Loucy (cell line): ENCODE measurements at regions not wholly inside any gene's neighbourhood (a gene's known extent, or its start where the extent isn't known, plus 50 kb on each side); places are given as distances from the start of the nearest gene placed in this dataset.
"Not testable (repeated sequence)": the region's sequence is repeated elsewhere in the genome, so short reads cannot be mapped to it uniquely, and the experiment has no call there.

Experiments
- H2AFZ ChIP-seq: fragments of 200-600 bp; sonication (generic); 2 replicates; pipeline ENCODE4 v1.6.0; 2016; ENCODE audit warnings: antibody characterized with exemption, mild to moderate bottlenecking, low read length, moderate library complexity
- H3F3A ChIP-seq: fragments of 200-600 bp; 2 replicates; pipeline ENCODE4 v1.6.0; 2016; ENCODE audit warnings: antibody characterized with exemption, low read depth, mild to moderate bottlenecking
- H3K27me3 ChIP-seq: fragments of 200-600 bp; sonication (generic); 2 replicates; pipeline ENCODE4 v1.6.1; 2014; ENCODE audit warnings: low read length, mild to moderate bottlenecking; ENCODE audit not compliant: insufficient read depth, poor library complexity, severe bottlenecking
- H3K36me3 ChIP-seq: fragments of 200-600 bp; sonication (generic); 2 replicates; pipeline ENCODE4 v1.6.1; 2016; ENCODE audit warnings: low read length; ENCODE audit not compliant: insufficient read depth
- H3K4me1 ChIP-seq: fragments of 200-600 bp; sonication (generic); 2 replicates; pipeline ENCODE4 v1.5.1; 2014; ENCODE audit warnings: low read length, mild to moderate bottlenecking; ENCODE audit not compliant: insufficient read depth, poor library complexity, severe bottlenecking
- H3K4me2 ChIP-seq: fragments of 200-600 bp; sonication (generic); 2 replicates; pipeline ENCODE4 v1.6.0; 2014; ENCODE audit warnings: antibody characterized with exemption, low read length, low read depth, mild to moderate bottlenecking; ENCODE audit not compliant: poor library complexity, severe bottlenecking
- H3K4me3 ChIP-seq: fragments of 200-600 bp; sonication (generic); 2 replicates; pipeline ENCODE4 v1.5.1; 2014; ENCODE audit warnings: low read length, mild to moderate bottlenecking, mixed read lengths; ENCODE audit not compliant: poor library complexity, severe bottlenecking
- H3K79me2 ChIP-seq: fragments of 200-600 bp; sonication (generic); 2 replicates; pipeline ENCODE4 v1.6.1; 2014; ENCODE audit warnings: low read length; ENCODE audit not compliant: insufficient read depth
- H3K9ac ChIP-seq: fragments of 200-600 bp; sonication (generic); 2 replicates; pipeline ENCODE4 v1.6.0; 2014; ENCODE audit warnings: mild to moderate bottlenecking, low read depth, low read length, moderate library complexity; ENCODE audit not compliant: poor library complexity, severe bottlenecking
- H3K9me2 ChIP-seq: fragments of 200-600 bp; sonication (generic); replicated peaks from 2 replicates; pipeline ENCODE4 v1.6.1; 2016; ENCODE audit warnings: low read depth, low read length, mixed read lengths
- H3K9me3 ChIP-seq: fragments of 200-600 bp; sonication (generic); 2 replicates; pipeline ENCODE4 v1.6.1; 2014; ENCODE audit warnings: mild to moderate bottlenecking, antibody characterized with exemption, low read length, low read depth; ENCODE audit not compliant: insufficient read depth
- H4K20me1 ChIP-seq: fragments of 200-600 bp; sonication (generic); 2 replicates; pipeline ENCODE4 v1.6.0; 2014; ENCODE audit warnings: antibody characterized with exemption, low read length, mild to moderate bottlenecking; ENCODE audit not compliant: insufficient read depth, poor library complexity, severe bottlenecking
- EZH2phosphoT487 ChIP-seq: fragments of 200-600 bp; IDR thresholded peaks from 2 replicates; pipeline ENCODE4 v1.6.1; 2018; ENCODE audit warnings: antibody characterized with exemption, mild to moderate bottlenecking, moderate library complexity, borderline replicate concordance
- TF ChIP-seq, protein P1 (sequence below): fragments of 200-600 bp; sonication (generic); conservative IDR thresholded peaks from 2 replicates; pipeline ENCODE4 v1.5.1; 2014; ENCODE audit warnings: mild to moderate bottlenecking, antibody characterized with exemption, low read length

DNA sequence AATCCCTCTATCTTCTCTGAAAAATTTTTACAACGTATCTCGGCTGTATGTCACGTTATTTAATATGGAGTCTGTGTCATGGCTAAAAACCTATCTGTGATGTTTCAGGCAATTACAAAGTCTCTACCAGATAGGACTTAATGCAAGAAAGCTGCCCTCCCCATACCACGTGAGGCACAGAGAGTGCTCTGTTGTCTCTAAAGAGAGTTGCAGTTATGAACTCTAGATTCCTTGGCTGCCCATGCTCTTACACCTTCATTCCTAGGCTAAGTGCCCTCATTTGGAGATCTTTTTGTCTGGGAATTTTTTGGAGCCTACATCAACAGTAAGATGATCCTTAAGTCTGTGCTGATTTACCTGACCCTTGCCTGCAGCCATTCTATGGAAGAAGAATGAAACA, 935.9 kb downstream of the C4orf33 start:
- Histone ChIP-seq H3K9ac (no peak overlapping the region), H3F3A (no peaks in the 10 kb centered on the region), H3K4me2 (no peak overlapping the region), H3K9me3 (no peaks in the 10 kb centered on the region), H3K9me2 (no peaks in the 10 kb centered on the region), H4K20me1 (no peaks in the 10 kb centered on the region), H3K27me3 (no peaks in the 10 kb centered on the region), H3K36me3 (no peaks in the 10 kb centered on the region), H3K4me1 (no peaks in the 10 kb centered on the region), H2AFZ (no peak overlapping the region), H3K79me2 (no peaks in the 10 kb centered on the region), H3K4me3 (no peak overlapping the region)
- TF ChIP-seq EZH2phosphoT487: no peak
- TF ChIP-seq, protein P1, sequence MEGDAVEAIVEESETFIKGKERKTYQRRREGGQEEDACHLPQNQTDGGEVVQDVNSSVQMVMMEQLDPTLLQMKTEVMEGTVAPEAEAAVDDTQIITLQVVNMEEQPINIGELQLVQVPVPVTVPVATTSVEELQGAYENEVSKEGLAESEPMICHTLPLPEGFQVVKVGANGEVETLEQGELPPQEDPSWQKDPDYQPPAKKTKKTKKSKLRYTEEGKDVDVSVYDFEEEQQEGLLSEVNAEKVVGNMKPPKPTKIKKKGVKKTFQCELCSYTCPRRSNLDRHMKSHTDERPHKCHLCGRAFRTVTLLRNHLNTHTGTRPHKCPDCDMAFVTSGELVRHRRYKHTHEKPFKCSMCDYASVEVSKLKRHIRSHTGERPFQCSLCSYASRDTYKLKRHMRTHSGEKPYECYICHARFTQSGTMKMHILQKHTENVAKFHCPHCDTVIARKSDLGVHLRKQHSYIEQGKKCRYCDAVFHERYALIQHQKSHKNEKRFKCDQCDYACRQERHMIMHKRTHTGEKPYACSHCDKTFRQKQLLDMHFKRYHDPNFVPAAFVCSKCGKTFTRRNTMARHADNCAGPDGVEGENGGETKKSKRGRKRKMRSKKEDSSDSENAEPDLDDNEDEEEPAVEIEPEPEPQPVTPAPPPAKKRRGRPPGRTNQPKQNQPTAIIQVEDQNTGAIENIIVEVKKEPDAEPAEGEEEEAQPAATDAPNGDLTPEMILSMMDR: no peak

DNA sequence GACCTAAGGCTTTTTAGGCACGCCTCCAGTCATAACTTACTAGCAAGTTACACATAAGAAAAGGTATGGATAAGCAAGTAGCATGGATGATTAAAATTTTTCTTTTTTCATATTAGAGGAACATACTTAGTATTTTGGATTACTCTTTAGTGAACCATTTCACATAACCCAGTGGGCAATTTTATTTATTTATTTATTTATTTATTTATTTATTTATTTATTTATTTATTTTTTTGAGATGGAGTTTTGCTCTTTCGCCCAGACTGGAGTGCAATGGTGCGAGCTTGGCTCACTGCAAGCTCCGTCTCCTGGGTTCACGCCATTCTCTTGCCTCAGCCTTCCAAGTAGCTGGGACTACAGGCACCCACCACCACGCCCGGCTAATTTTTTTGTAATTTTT, 937.7 kb downstream of the C4orf33 start:
- not testable (repeated sequence) for H3K4me1 ChIP-seq, H3K9me3 ChIP-seq, H4K20me1 ChIP-seq, H3F3A ChIP-seq, H3K4me3 ChIP-seq, H3K36me3 ChIP-seq, H3K9ac ChIP-seq, H3K4me2 ChIP-seq, H3K27me3 ChIP-seq, H3K9me2 ChIP-seq, H2AFZ ChIP-seq, H3K79me2 ChIP-seq

DNA sequence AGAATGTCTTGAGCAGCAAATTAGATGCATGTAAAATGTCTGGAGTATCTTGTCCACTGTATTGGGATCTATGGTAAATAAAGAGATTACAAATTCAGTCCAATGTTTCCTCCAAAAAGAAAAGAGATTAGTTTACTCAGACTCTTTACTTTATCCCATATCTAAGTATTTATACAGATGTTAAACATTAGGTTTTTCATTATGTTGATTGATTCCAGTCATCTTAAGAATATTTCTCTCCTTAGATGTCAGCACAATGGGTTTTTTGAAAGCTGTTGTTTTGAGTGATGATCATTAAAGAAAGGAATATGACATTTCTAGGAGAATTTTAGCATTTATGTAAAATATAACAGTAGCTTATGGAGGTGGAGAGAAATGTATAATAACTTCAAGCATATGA, 938.9 kb downstream of the C4orf33 start:
- no peak overlapping the region for H2AFZ ChIP-seq
- no peaks in the 10 kb centered on the region for H3K4me1 ChIP-seq
- no peaks in the 10 kb centered on the region for H3K36me3 ChIP-seq
- H3K4me2 ChIP-seq: no peak overlapping the region
- H3K4me3 ChIP-seq: no peak overlapping the region
- H3K27me3 ChIP-seq: no peaks in the 10 kb centered on the region
- H4K20me1 ChIP-seq: no peaks in the 10 kb centered on the region
- H3K9me3 ChIP-seq: no peaks in the 10 kb centered on the region
- no peak for TF ChIP-seq EZH2phosphoT487
- TF ChIP-seq, protein P1: no peak
- H3K79me2 ChIP-seq: no peaks in the 10 kb centered on the region
- H3F3A ChIP-seq: no peaks in the 10 kb centered on the region
- H3K9ac ChIP-seq: no peak overlapping the region
- H3K9me2 ChIP-seq: no peaks in the 10 kb centered on the region

DNA sequence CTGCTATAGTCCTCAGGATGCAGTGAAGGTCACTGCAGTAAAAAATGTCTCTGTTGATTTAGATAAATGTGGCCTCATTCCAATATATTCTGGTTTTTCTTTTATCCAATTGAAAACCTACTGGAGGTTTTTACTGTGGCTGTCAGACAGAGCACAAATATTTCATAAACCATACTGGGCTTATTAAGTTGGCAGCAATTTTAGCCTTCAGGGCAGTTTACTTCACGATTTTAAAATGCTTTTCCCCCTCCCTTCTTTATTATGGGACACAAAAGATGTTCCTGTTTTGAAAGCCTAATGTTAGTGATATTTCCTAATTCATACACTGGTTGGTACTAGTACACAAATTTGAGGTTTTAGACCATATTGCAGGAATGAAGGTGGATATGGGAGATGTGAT, 939.4 kb downstream of the C4orf33 start:
- no peak for TF ChIP-seq EZH2phosphoT487
- TF ChIP-seq, protein P1: no peak
- H2AFZ ChIP-seq: no peak overlapping the region
- no peaks in the 10 kb centered on the region for H3K4me1 ChIP-seq
- no peaks in the 10 kb centered on the region for H3K9me3 ChIP-seq
- H3K4me3 ChIP-seq: no peak overlapping the region
- H3K27me3 ChIP-seq: no peaks in the 10 kb centered on the region
- no peaks in the 10 kb centered on the region for H3F3A ChIP-seq
- H4K20me1 ChIP-seq: no peaks in the 10 kb centered on the region
- no peaks in the 10 kb centered on the region for H3K9me2 ChIP-seq
- H3K9ac ChIP-seq: no peak overlapping the region
- H3K79me2 ChIP-seq: no peaks in the 10 kb centered on the region
- no peak overlapping the region for H3K4me2 ChIP-seq
- H3K36me3 ChIP-seq: no peaks in the 10 kb centered on the region

DNA sequence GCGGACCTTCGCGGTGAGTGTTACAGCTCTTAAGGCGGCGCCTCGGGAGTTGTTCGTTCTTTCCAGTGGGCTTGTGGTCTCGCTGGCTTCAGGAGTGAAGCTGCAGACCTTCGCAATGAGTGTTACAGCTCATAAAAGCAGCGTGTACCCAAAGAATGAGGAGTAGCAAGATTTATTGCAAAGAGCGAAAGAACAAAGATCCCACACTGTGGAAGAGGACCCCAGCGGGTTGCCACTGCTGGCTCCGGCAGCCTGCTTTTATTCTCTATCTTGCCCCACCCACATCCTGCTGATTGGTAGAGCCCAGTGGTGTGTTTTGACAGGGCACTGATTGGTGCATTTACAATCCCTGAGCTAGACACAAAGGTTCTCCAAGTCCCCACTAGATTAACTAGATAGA, 941.9 kb downstream of the C4orf33 start:
- not testable (repeated sequence) for H3K4me3 ChIP-seq, H4K20me1 ChIP-seq, H3K9me3 ChIP-seq, H3K9ac ChIP-seq, H3K4me1 ChIP-seq, H3K79me2 ChIP-seq, H3K36me3 ChIP-seq, H3F3A ChIP-seq, H3K4me2 ChIP-seq, H3K27me3 ChIP-seq, H3K9me2 ChIP-seq, H2AFZ ChIP-seq
